OCI-LY1 (cell line): ENCODE measurements at regions not wholly inside any gene's neighbourhood (a gene's known extent, or its start where the extent isn't known, plus 50 kb on each side); places are given as distances from the start of the nearest gene placed in this dataset.

Source experiments
- H2AFZ ChIP-seq: fragments of 200-600 bp; sonication (generic), shearing (Covaris generic); 2 replicates; pipeline ENCODE4 v1.6.0; 2014; ENCODE audit warnings: antibody characterized with exemption, mild to moderate bottlenecking, low read length
- H3F3A ChIP-seq: fragments of 200-600 bp; sonication (generic), shearing (Covaris generic); 2 replicates; pipeline ENCODE4 v1.6.0; 2014; ENCODE audit warnings: mild to moderate bottlenecking, antibody characterized with exemption, low read length, moderate library complexity; ENCODE audit not compliant: insufficient read depth
- H3K27ac ChIP-seq: fragments of 200-600 bp; sonication (generic); 2 replicates; pipeline ENCODE4 v1.5.1; 2014; ENCODE audit warnings: low read length, mixed run types, mild to moderate bottlenecking, low read depth; ENCODE audit not compliant: poor library complexity, severe bottlenecking
- H3K27me3 ChIP-seq: fragments of 200-600 bp; sonication (generic); 2 replicates; pipeline ENCODE4 v1.6.0; 2014; ENCODE audit warnings: antibody characterized with exemption, mild to moderate bottlenecking, low read length, moderate library complexity; ENCODE audit not compliant: insufficient read depth
- H3K36me3 ChIP-seq: fragments of 200-600 bp; sonication (generic); 2 replicates; pipeline ENCODE4 v1.6.1; 2014; ENCODE audit warnings: mild to moderate bottlenecking, antibody characterized with exemption, low read length, moderate library complexity, mixed read lengths; ENCODE audit not compliant: insufficient read depth
- H3K4me1 ChIP-seq: fragments of 200-600 bp; sonication (generic); 2 replicates; pipeline ENCODE4 v1.5.1; 2014; ENCODE audit warnings: mild to moderate bottlenecking, low read length, moderate library complexity; ENCODE audit not compliant: insufficient read depth, severe bottlenecking
- H3K4me2 ChIP-seq: fragments of 200-600 bp; sonication (generic), shearing (Covaris generic); 2 replicates; pipeline ENCODE4 v1.6.1; 2014; ENCODE audit warnings: low read length
- H3K4me3 ChIP-seq: fragments of 200-600 bp; sonication (generic); 2 replicates; pipeline ENCODE4 v1.5.1; 2014; ENCODE audit warnings: low read length, low read depth, mild to moderate bottlenecking, mixed read lengths; ENCODE audit not compliant: poor library complexity, severe bottlenecking
- H3K79me2 ChIP-seq: fragments of 200-600 bp; shearing (Covaris generic); 2 replicates; pipeline ENCODE4 v1.6.1; 2016; ENCODE audit warnings: mixed run types, low read length, mixed read lengths; ENCODE audit not compliant: insufficient read depth
- H3K9ac ChIP-seq: fragments of 200-600 bp; sonication (generic), shearing (Covaris generic); 2 replicates; pipeline ENCODE4 v1.6.1; 2014; ENCODE audit warnings: mild to moderate bottlenecking, low read length, mixed read lengths
- H3K9me2 ChIP-seq: fragments of 200-600 bp; sonication (generic), shearing (Covaris generic); 2 replicates; pipeline ENCODE4 v1.6.1; 2014; ENCODE audit warnings: low read depth, mild to moderate bottlenecking, low read length, mixed read lengths
- H3K9me3 ChIP-seq: fragments of 200-600 bp; shearing (Covaris generic); 2 replicates; pipeline ENCODE4 v1.6.1; 2014; ENCODE audit warnings: low read length, mixed read lengths
- H4K20me1 ChIP-seq: fragments of 200-600 bp; sonication (generic), shearing (Covaris generic); 2 replicates; pipeline ENCODE4 v1.6.0; 2016; ENCODE audit warnings: mild to moderate bottlenecking, low read length; ENCODE audit not compliant: insufficient read depth
- EZH2 ChIP-seq: fragments of 200-600 bp; sonication (generic), shearing (Covaris generic); IDR thresholded peaks from 2 replicates; pipeline ENCODE4 v1.8.0; 2017; ENCODE audit warnings: borderline replicate concordance, mixed run types, mild to moderate bottlenecking, antibody characterized with exemption, low read length, moderate library complexity, mixed read lengths
- TF ChIP-seq, protein P1 (sequence below): fragments of 200-600 bp; sonication (generic), shearing (Covaris generic); IDR thresholded peaks from 2 replicates; pipeline ENCODE4 v1.5.1; 2017; ENCODE audit warnings: mild to moderate bottlenecking, antibody characterized with exemption, low read length, moderate library complexity, mixed read lengths

DNA sequence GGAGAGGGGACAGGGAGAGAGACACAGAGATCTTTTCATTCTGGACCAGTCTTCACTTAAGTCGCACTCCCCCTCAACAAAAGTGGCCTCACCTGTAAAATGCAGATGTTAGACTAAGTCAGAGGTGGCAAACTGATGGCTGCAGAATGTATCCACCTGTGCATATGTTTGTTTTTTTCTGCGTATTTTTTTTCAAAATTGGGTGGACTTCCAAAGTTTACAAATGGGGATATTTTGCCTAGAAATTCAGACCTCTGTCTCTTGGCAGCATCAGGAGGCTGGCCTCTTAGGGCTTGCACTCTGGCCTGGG lies 525.0 kb downstream of the MATN1 start:
- Histone ChIP-seq H3K9me2 (no peaks in the 10 kb centered on the region), H3F3A (no peaks in the 10 kb centered on the region), H3K9ac (no peak overlapping the region), H3K79me2 (no peaks in the 10 kb centered on the region), H3K4me2 (no peak overlapping the region), H3K36me3 (no peaks in the 10 kb centered on the region), H2AFZ (no peak overlapping the region), H3K27me3 (no peaks in the 10 kb centered on the region), H3K4me1 (no peaks in the 10 kb centered on the region), H3K4me3 (no peak overlapping the region), H4K20me1 (no peaks in the 10 kb centered on the region), H3K27ac (no peak overlapping the region), H3K9me3 (no peaks in the 10 kb centered on the region)
- TF ChIP-seq EZH2, result no peak
- TF ChIP-seq, protein P1, sequence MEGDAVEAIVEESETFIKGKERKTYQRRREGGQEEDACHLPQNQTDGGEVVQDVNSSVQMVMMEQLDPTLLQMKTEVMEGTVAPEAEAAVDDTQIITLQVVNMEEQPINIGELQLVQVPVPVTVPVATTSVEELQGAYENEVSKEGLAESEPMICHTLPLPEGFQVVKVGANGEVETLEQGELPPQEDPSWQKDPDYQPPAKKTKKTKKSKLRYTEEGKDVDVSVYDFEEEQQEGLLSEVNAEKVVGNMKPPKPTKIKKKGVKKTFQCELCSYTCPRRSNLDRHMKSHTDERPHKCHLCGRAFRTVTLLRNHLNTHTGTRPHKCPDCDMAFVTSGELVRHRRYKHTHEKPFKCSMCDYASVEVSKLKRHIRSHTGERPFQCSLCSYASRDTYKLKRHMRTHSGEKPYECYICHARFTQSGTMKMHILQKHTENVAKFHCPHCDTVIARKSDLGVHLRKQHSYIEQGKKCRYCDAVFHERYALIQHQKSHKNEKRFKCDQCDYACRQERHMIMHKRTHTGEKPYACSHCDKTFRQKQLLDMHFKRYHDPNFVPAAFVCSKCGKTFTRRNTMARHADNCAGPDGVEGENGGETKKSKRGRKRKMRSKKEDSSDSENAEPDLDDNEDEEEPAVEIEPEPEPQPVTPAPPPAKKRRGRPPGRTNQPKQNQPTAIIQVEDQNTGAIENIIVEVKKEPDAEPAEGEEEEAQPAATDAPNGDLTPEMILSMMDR, result no peak

DNA sequence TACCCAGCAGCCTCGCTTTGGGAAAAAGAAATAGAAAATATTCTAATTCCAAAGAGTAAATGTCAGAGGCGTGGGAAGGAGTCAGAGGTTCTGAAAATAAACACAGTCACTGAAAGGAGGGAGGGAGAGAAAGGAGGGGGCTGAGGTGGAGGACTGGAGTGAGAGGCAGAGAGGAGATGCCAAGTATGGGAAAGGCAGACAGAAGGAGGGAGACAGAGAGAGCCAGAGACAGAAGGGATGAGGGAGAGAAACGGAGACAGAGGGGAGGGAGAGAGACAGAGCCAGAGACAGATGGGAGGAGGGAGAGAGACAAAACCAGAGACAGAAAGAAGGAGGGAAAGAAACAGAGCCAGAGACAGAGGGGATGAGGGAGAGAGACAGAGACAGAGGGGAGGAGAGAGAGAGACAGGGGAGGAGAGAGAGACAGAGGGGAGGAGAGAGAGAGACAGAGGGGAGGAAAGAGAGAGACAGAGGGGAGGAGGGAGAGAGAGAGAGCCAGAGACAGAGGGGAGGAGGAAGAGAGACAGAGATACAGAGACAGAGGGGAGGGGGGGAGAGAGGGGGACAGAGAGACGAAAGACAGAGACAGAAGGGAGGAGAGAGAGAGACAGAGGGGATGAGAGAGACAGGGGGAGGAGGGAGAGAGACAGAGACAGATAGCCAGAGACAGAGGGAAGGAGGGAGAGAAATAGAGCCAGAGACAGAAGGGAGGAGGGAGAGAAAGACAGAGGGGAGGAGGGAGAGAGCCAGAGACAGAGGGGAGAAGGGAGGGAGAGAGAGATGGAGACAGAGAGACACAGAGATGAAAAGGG lies 525.5 kb downstream of the MATN1 start:
- H3K4me3 ChIP-seq, result no peak overlapping the region
- H3K4me2 ChIP-seq, result no peak overlapping the region
- H4K20me1 ChIP-seq, result no peaks in the 10 kb centered on the region
- H3K27me3 ChIP-seq, result no peaks in the 10 kb centered on the region
- H3F3A ChIP-seq, result no peaks in the 10 kb centered on the region
- no peaks in the 10 kb centered on the region for H3K36me3 ChIP-seq
- H3K9me2 ChIP-seq, result no peaks in the 10 kb centered on the region
- TF ChIP-seq, protein P1, result no peak
- no peak for TF ChIP-seq EZH2
- H2AFZ ChIP-seq, result no peak overlapping the region
- no peak overlapping the region for H3K27ac ChIP-seq
- no peaks in the 10 kb centered on the region for H3K4me1 ChIP-seq
- H3K9ac ChIP-seq, result no peak overlapping the region
- H3K79me2 ChIP-seq, result no peaks in the 10 kb centered on the region
- no peaks in the 10 kb centered on the region for H3K9me3 ChIP-seq

DNA sequence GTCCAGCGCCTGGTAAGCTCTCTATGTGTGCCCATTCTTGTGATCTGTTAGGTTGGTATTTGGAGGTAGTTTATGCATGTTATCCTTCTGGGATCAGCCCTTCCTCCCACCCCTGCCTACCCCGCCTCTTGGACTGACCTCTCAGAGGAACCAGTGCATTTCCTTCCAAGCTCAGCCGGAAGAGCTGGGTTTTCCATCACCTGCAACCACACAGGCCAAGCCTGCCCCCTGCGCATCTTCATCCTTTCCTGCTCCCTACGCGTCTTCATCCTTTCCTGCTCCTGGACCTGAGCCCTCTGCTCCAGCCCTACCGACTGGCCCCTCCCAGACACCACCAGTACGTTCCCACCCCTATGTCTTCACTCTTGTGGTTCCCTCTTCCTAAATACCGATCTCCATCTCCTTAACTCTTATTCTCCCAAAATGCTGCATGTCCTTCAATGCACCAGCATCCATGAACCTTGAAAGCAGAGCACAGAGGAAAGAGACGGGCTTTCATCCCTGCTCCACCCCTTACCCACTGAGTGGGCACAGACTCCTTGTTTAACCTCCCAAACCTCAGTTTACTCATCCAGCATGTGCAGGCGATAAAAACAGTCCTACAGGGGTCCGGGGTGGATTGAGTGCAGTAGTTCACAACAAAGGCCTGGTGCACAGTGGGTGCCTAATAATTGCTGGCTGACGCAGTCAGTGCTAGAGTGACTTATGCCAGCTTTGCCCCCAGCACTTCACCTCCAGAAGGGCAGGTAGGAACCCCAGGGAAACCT lies 526.3 kb downstream of the MATN1 start:
- H3K9me2 ChIP-seq, result no peaks in the 10 kb centered on the region
- no peaks in the 10 kb centered on the region for H3F3A ChIP-seq
- no peak overlapping the region for H3K27ac ChIP-seq
- no peaks in the 10 kb centered on the region for H3K9me3 ChIP-seq
- H3K27me3 ChIP-seq, result no peaks in the 10 kb centered on the region
- no peak overlapping the region for H3K4me2 ChIP-seq
- no peak overlapping the region for H3K9ac ChIP-seq
- H3K4me3 ChIP-seq, result no peak overlapping the region
- no peak for TF ChIP-seq EZH2
- TF ChIP-seq, protein P1, result no peak
- no peaks in the 10 kb centered on the region for H3K36me3 ChIP-seq
- H4K20me1 ChIP-seq, result no peaks in the 10 kb centered on the region
- H2AFZ ChIP-seq, result no peak overlapping the region
- H3K79me2 ChIP-seq, result no peaks in the 10 kb centered on the region
- H3K4me1 ChIP-seq, result no peaks in the 10 kb centered on the region
